GM12872 (cell line): ENCODE measurements at regions not wholly inside any gene's neighbourhood (a gene's known extent, or its start where the extent isn't known, plus 50 kb on each side); places are given as distances from the start of the nearest gene placed in this dataset.

Experiments used
- TF ChIP-seq, protein P1 (sequence below): IDR thresholded peaks from 3 replicates; pipeline ENCODE4 v1.5.1; 2011; ENCODE audit warnings: low read depth, mild to moderate bottlenecking, low read length, moderate library complexity; ENCODE audit not compliant: insufficient read depth

DNA sequence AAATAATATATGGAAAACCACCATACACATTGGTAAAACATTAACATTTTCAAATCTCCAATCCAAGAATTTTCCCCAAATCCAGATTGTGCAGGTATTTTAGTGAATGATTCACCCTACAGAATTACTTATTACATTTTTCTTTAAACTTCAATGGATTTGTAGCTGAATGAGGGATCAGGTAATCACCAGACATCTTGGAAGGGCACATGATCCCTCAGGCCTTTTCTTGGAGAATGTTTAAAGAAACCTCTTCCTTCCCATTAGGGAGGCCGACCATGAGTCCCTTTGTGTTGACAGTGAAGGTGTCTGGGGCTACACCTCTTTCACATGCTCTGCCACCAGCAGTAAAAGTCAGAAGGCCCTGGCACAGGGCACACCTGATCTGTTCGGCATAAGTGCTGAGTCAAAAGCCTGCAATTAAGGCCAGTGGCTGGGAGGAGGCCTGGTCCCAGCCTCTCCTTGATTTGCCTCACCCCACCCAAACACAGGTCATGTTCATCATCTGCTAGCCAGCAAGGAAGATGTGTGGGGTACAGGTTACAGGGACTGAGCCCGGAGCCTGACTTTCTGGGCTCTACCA, 207.7 kb downstream of the SNX10 start:
- TF ChIP-seq, protein P1, sequence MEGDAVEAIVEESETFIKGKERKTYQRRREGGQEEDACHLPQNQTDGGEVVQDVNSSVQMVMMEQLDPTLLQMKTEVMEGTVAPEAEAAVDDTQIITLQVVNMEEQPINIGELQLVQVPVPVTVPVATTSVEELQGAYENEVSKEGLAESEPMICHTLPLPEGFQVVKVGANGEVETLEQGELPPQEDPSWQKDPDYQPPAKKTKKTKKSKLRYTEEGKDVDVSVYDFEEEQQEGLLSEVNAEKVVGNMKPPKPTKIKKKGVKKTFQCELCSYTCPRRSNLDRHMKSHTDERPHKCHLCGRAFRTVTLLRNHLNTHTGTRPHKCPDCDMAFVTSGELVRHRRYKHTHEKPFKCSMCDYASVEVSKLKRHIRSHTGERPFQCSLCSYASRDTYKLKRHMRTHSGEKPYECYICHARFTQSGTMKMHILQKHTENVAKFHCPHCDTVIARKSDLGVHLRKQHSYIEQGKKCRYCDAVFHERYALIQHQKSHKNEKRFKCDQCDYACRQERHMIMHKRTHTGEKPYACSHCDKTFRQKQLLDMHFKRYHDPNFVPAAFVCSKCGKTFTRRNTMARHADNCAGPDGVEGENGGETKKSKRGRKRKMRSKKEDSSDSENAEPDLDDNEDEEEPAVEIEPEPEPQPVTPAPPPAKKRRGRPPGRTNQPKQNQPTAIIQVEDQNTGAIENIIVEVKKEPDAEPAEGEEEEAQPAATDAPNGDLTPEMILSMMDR, result no peak

DNA sequence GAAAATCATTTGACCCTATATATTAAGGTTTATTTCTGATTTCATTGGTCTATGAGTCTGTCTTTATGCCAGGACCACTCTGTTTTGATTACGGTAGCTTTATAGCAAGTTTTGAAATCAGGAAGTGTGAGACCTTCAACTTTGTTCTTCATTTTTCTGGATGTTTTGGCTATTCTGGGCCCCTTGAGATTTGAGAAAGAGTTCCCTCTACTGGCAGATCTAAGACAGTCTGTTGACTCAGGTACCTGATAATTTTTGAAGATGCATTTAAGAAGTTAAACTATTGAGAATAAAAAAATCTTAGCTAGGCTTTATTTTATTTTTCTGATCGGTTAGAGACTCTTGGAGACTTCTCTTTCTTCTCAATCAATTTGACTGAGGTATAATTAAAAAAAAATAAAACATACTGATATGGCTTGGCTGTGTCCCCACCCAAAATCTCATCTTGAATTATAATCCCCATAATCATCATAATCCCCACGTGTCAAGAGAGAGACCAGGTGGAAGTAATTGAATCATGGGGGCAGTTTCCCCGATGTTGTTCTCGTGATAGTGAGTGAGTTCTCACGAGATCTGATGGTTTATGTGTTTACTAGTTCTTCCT, 209.2 kb downstream of the SNX10 start:
- TF ChIP-seq, protein P1, result peak; percentile 55

DNA sequence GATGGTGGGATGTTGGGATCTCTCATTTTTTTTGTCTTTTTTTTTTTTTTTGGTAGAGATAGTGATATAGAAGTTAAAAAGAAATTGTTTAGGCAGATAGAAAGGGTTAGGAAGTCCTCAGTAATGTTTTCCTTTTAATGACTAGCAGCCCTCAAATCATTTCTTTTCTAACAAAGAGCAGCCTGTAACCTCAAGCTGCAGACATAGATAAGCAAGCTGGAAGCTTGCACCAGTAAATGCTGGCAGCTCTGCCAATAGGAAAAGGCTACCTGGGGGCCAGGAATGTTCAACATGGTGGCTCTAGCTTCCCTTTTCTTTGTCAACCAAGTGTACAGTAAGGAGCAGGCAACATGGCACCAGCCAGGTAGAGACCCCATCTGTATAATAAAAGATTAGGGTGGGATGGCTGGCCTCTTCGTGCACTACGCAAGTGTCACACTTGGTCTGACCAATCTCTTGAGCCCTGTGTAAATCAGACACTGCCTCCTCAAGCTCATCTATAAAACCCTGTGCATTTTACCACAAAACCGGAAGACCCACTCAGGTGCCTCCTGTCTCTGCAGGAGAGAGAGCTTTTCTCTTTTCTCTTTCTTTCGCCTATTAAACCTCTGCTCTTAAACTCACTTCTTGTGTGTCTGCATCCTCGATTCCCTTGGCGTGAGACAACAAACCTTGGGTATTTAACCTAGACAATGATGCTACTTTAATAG, 212.9 kb downstream of the SNX10 start:
- TF ChIP-seq, protein P1, result no peak

DNA sequence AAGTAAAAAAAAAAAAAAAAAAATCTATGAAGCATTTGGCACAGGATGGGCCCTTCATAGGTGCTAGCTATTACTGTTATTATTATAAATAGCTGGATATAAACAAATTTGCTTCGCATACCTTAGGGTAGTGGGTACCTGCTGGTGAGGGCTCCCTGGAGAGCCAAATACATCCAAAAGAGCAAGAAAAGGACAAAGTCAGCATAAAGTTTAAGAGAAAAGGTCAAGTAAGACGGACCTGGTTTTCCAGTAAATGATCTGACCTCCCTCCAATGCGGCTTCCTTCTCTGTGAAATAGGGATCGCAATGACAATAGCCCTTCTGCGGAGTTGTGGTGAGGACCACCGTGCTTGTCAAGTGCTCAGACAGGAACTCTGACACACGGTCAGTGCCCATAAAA, 214.5 kb downstream of the SNX10 start:
- TF ChIP-seq, protein P1, result no peak

DNA sequence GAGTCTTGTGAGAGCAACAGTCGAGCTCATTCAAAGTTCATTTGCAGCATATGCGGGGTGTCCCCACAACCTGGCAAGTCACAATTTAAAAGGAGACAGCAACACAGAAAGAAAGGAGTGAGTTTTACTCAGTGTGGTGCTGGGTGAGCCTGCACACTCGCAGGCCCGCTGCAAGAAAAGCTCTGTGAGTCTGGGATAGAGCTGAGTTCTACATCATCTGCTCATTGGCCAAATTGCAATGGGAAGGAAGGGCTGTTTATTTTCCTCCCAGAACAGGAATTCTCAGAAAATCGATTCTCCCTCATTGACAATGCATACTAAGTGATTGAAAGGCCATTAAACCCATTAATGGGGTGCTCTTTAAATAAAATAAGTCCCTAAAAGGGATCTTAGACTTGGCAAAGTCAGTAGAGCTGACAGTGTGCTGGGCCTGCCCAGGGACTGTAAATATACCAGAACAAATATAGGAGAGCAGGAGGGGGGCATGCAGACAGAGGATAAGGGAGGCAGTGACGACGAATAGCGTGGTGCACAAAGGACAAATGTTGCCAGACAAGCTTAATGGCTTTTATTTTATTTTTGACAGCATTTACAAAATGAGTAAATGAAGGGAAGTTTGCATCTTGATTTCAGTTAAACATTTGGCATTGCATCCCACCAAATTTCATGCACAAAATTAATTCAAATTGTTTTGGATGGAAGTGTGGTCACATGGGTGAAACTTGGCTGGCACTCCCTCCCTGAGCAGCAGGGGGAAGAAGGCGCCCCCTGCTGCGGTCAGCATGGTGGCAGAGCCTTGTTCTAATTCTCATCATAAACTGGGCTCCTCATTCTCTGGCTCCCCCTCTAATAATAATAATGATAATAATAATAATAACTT, 215.7 kb downstream of the SNX10 start:
- TF ChIP-seq, protein P1, result peak; percentile 3; the same call in 1 of the 3 replicates

DNA sequence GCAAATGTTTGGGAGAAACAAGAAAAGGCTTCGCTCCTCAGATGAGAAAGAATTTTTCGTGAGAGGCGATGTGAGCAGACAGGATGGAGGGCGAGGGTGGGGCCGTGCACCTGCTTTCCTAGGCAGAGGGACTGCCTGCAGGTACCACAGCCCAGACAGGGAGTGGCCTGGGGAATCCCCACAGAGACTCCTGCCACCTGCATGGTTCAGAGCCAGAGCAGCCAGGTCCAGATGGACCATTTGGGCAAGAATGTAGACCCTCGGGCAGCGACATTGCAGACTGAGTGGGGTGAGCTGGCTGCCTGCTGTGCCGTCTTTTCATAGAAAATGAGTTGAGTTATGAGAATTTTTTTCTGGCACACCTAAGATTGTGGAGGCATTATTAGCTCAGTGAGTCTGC, 216.8 kb downstream of the SNX10 start:
- TF ChIP-seq, protein P1, result no peak

DNA sequence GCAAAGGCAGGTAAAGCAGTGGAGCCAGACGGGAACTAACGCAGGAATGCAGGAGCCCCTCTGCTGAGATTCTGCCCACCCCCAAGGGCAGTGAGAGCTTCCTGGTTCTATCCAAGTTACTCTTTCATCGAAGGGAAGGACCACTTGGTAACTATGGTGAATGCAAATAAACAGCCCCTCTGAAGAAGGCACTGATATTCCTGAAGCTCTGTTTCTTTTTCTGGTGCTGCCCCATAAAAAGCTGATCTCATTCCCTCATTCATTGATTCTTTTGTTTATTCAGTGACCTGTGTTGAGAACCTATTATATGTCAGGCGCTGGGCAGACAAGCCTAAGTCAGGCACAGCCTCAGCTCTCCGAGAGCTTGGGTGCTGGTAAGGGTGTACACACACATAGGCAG, 217.3 kb downstream of the SNX10 start:
- TF ChIP-seq, protein P1, result no peak
